Tibial nerve (tissue), 3 donors: ENCODE measurements at regions not wholly inside any gene's neighbourhood (a gene's known extent, or its start where the extent isn't known, plus 50 kb on each side); places are given as distances from the start of the nearest gene placed in this dataset.

Experiments
- POLR2A ChIP-seq, 2 donors: fragments of 450-650 bp; IDR thresholded peaks; one replicate each; pipeline ENCODE4 v1.6.1; 2017; ENCODE audit warnings: antibody characterized with exemption in 2 of 2, mild to moderate bottlenecking in 2 of 2, moderate library complexity in 2 of 2
- TF ChIP-seq, protein P1 (sequence below), 5 experiments: fragments of 200-600 bp in 3 of 5; fragments of 450-650 bp in 2 of 5; sonication (generic) in 3 of 5; IDR thresholded peaks; one replicate each; pipeline ENCODE4 v1.5.1; 2016 to 2019; ENCODE audit warnings: antibody characterized with exemption in 5 of 5, mild to moderate bottlenecking in 3 of 5, moderate library complexity in 2 of 5

DNA sequence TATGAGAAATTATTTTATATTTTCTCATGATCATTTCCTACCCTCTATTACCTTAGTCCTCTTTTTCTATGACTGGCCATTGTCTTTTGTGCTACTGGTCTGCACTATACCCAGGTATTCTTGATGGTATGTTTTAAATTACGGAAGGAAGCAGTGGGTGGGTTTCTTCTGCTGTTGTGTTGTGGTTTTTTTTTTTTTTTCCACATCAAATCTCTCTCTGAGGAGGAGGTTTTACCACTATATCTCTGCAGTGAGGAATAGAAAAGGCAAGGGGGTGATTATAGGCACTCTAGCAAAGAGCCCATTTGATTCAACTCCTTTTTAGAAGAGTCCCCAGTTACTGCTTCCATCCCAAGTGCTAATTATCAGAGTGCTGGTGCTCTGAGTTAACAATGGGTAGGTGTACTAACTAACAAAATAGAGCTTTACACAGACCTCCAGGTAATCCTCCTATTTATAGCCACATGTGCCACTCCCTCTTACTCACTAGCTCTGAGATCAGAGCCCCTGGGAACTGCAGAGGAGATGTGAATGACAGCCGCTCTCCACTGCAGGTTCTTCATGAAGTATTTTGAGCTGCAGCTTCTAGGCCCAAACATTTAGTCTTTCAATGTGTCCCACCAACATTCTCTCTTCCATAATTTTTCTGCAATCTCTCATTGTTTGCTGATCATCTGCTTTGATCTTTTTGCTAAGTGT is 301.6 kb upstream of the GULP1 start:
- TF ChIP-seq POLR2A (IDR thresholded peaks at IDR 0.05) = no peak
- TF ChIP-seq, protein P1, sequence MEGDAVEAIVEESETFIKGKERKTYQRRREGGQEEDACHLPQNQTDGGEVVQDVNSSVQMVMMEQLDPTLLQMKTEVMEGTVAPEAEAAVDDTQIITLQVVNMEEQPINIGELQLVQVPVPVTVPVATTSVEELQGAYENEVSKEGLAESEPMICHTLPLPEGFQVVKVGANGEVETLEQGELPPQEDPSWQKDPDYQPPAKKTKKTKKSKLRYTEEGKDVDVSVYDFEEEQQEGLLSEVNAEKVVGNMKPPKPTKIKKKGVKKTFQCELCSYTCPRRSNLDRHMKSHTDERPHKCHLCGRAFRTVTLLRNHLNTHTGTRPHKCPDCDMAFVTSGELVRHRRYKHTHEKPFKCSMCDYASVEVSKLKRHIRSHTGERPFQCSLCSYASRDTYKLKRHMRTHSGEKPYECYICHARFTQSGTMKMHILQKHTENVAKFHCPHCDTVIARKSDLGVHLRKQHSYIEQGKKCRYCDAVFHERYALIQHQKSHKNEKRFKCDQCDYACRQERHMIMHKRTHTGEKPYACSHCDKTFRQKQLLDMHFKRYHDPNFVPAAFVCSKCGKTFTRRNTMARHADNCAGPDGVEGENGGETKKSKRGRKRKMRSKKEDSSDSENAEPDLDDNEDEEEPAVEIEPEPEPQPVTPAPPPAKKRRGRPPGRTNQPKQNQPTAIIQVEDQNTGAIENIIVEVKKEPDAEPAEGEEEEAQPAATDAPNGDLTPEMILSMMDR (IDR thresholded peaks at IDR 0.05) = no peak
